ENCODE measurements at regions not wholly inside any gene's neighbourhood (a gene's known extent, or its start where the extent isn't known, plus 50 kb on each side); places are given as distances from the start of the nearest gene placed in this dataset.

DNA sequence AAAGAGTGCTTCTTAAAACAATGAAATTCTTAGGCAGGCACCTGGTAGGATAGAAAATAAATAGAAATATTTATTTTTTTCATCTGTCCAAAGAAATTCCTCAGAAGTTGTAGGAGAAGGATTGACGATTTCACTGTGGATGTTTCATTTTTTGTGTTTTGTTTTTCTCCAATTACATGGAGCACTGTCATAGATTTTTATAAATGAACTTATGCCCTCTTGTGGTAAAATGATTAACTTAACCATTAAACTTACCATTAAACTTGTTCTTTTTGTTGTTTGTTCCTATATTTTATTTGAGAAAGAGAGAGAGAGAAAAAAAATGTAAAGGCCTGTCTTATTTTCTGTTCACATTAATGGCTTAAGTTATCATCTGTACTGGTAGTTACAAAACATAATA, 339.2 kb downstream of the PRR16 start:
- H3K9ac ChIP-seq (ENCODE audit: insufficient read depth in 1 of 2, low read depth in 2 of 2, low read length in 2 of 2): no peak overlapping the region
- 0% methylated on average over 1 of the region's 1 CpG for whole genome bisulfite sequencing (ENCODE audit: insufficient coverage, low coverage, missing lambda C conversion rate)
- TF ChIP-seq NRF1 (conservative IDR thresholded peaks at IDR 0.05 in 1 of 2, IDR thresholded peaks at IDR 0.05 in 1 of 2) (no peak), RAD21 (CRISPR knock-in tag; conservative IDR thresholded peaks at IDR 0.05 in 1 of 2, IDR thresholded peaks at IDR 0.05 in 1 of 2) (peak; percentile 34 to 37; a peak in 3 of 4 replicates), MBD2 (IDR thresholded peaks at IDR 0.05; ENCODE audit: borderline replicate concordance, low read depth) (no peak)
- TF ChIP-seq, protein P1, sequence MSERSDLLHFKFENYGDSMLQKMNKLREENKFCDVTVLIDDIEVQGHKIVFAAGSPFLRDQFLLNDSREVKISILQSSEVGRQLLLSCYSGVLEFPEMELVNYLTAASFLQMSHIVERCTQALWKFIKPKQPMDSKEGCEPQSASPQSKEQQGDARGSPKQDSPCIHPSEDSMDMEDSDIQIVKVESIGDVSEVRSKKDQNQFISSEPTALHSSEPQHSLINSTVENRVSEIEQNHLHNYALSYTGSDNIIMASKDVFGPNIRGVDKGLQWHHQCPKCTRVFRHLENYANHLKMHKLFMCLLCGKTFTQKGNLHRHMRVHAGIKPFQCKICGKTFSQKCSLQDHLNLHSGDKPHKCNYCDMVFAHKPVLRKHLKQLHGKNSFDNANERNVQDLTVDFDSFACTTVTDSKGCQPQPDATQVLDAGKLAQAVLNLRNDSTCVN (CRISPR knock-in tag; IDR thresholded peaks at IDR 0.05): no peak
- TF ChIP-seq, protein P2, sequence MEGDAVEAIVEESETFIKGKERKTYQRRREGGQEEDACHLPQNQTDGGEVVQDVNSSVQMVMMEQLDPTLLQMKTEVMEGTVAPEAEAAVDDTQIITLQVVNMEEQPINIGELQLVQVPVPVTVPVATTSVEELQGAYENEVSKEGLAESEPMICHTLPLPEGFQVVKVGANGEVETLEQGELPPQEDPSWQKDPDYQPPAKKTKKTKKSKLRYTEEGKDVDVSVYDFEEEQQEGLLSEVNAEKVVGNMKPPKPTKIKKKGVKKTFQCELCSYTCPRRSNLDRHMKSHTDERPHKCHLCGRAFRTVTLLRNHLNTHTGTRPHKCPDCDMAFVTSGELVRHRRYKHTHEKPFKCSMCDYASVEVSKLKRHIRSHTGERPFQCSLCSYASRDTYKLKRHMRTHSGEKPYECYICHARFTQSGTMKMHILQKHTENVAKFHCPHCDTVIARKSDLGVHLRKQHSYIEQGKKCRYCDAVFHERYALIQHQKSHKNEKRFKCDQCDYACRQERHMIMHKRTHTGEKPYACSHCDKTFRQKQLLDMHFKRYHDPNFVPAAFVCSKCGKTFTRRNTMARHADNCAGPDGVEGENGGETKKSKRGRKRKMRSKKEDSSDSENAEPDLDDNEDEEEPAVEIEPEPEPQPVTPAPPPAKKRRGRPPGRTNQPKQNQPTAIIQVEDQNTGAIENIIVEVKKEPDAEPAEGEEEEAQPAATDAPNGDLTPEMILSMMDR (IDR thresholded peaks at IDR 0.05 in 2 of 3, conservative IDR thresholded peaks at IDR 0.05 in 1 of 3; ENCODE audit: insufficient read depth in 2 of 3, low read depth in 1 of 3, low read length in 3 of 3): peak in 1 of 3 experiments; percentile 21; a peak in 2 of 6 replicates
- no peaks in the 10 kb centered on the region for H3K79me2 ChIP-seq (ENCODE audit: control insufficient read depth, insufficient read depth, low read length)
- BruUV-seq (replicated peaks): no TSS peak
- H3K4me3 ChIP-seq: no peak overlapping the region
- FAIRE-seq (no peak), DNase-seq (ENCODE audit: extremely low read depth in 1 of 4, low spot score in 3 of 4) (no peak), ATAC-seq (no peak)
- H3K27ac ChIP-seq (ENCODE audit: extremely low read depth, low read depth, low read length): no peak overlapping the region
- H3K4me1 ChIP-seq (replicated peaks in 1 of 2; ENCODE audit: control insufficient read depth in 2 of 2, insufficient read depth in 2 of 2, low read length in 2 of 2): no peaks in the 10 kb centered on the region
- H3K36me3 ChIP-seq (ENCODE audit: control insufficient read depth, insufficient read depth, low read length): no peaks in the 10 kb centered on the region
- ChIA-PET POLR2A (no interaction called here), CTCF (ENCODE audit: low intra/inter-chr PET ratio) (no interaction called here)
- no peaks in the 10 kb centered on the region for H3K9me1 ChIP-seq (ENCODE audit: control insufficient read depth, insufficient read depth, low read length)
- H4K20me1 ChIP-seq (replicated peaks; ENCODE audit: control insufficient read depth, insufficient read depth, low read length): no peaks in the 10 kb centered on the region
- intact Hi-C loops (cut with micrococcal nuclease): no loop called here
- H3K27me3 ChIP-seq (ENCODE audit: control insufficient read depth in 2 of 2, insufficient read depth in 2 of 2, low read length in 2 of 2): no peaks in the 10 kb centered on the region
- H3K9me3 ChIP-seq (replicated peaks; ENCODE audit: control insufficient read depth, insufficient read depth, low read depth, low read length): no peaks in the 10 kb centered on the region; the same call in 1 of the 2 replicates
- in situ Hi-C loops (cut with MboI): no loop called here
- no peak overlapping the region for H2AFZ ChIP-seq (ENCODE audit: low read depth, low read length)
- no peak overlapping the region for H3K4me2 ChIP-seq (ENCODE audit: insufficient read depth, low read length)

Data from K562 (cell line).